KMS-11 (cell line): ENCODE measurements at regions not wholly inside any gene's neighbourhood (a gene's known extent, or its start where the extent isn't known, plus 50 kb on each side); places are given as distances from the start of the nearest gene placed in this dataset.

Source experiments
- H2AFZ ChIP-seq: fragments of 200-600 bp; sonication (generic); 2 replicates; pipeline ENCODE4 v1.6.1; 2016; ENCODE audit warnings: antibody characterized with exemption, mixed run types, low read depth
- H3K27ac ChIP-seq: fragments of 200-600 bp; sonication (generic); 2 replicates; pipeline ENCODE4 v1.6.1; 2016; ENCODE audit warnings: mild to moderate bottlenecking, mixed run types
- H3K27me3 ChIP-seq: fragments of 200-600 bp; sonication (generic); 2 replicates; pipeline ENCODE4 v1.6.1; 2017; ENCODE audit warnings: mild to moderate bottlenecking, low read depth, mixed run types, moderate library complexity; ENCODE audit not compliant: insufficient read depth
- H3K36me3 ChIP-seq: fragments of 200-600 bp; sonication (generic); 2 replicates; pipeline ENCODE4 v1.6.1; 2017; ENCODE audit warnings: mild to moderate bottlenecking, mixed run types; ENCODE audit not compliant: insufficient read depth
- H3K4me1 ChIP-seq: fragments of 200-600 bp; sonication (generic); 2 replicates; pipeline ENCODE4 v1.6.1; 2016; ENCODE audit warnings: mild to moderate bottlenecking, low read depth, mixed run types; ENCODE audit not compliant: poor library complexity, severe bottlenecking
- H3K4me2 ChIP-seq: fragments of 200-600 bp; sonication (generic); 2 replicates; pipeline ENCODE4 v1.7.0; 2016; ENCODE audit warnings: mild to moderate bottlenecking, mixed run types
- H3K4me3 ChIP-seq: fragments of 200-600 bp; sonication (generic); IDR thresholded peaks from 2 replicates; pipeline ENCODE4 v1.6.1; 2017; ENCODE audit warnings: low read depth, low read length, mixed read lengths; ENCODE audit not compliant: insufficient read depth
- H3K79me2 ChIP-seq: fragments of 200-600 bp; sonication (generic); 2 replicates; pipeline ENCODE4 v1.6.1; 2016; ENCODE audit warnings: low read depth, mixed run types; ENCODE audit not compliant: insufficient read depth
- H3K9ac ChIP-seq: fragments of 200-600 bp; sonication (generic); 2 replicates; pipeline ENCODE4 v1.6.1; 2016; ENCODE audit warnings: mild to moderate bottlenecking, mixed run types
- H4K20me1 ChIP-seq: fragments of 200-600 bp; sonication (generic); 2 replicates; pipeline ENCODE4 v1.6.1; 2016; ENCODE audit warnings: mild to moderate bottlenecking, mixed run types; ENCODE audit not compliant: insufficient read depth
- CTCF ChIP-seq: fragments of 200-600 bp; sonication (generic); conservative IDR thresholded peaks from 2 replicates; pipeline ENCODE4 v1.6.1; 2017; ENCODE audit warnings: low read depth, mild to moderate bottlenecking, antibody characterized with exemption, low read length, moderate library complexity, mixed read lengths

GRCh38 chr12:78398750-78399149 is 465.8 kb upstream of the SYT1 start:
- TF ChIP-seq CTCF: no peak

GRCh38 chr12:78402366-78403134 is 462.0 kb upstream of the SYT1 start:
- H2AFZ ChIP-seq: no peak overlapping the region
- H3K4me3 ChIP-seq: no peak overlapping the region
- no peaks in the 10 kb centered on the region for H3K36me3 ChIP-seq
- H3K9ac ChIP-seq: no peak overlapping the region
- peaks cover 9% of the 10 kb centered on the region for H3K4me1 ChIP-seq
- no peaks in the 10 kb centered on the region for H4K20me1 ChIP-seq
- no peaks in the 10 kb centered on the region for H3K27me3 ChIP-seq
- TF ChIP-seq CTCF: no peak
- no peaks in the 10 kb centered on the region for H3K79me2 ChIP-seq
- no peak overlapping the region for H3K27ac ChIP-seq
- H3K4me2 ChIP-seq: no peak overlapping the region

More at GRCh38 chr12:78398750-78399149, 465.8 kb upstream of the SYT1 start:
- Histone ChIP-seq H3K4me1 (no peaks in the 10 kb centered on the region), H3K79me2 (no peaks in the 10 kb centered on the region), H4K20me1 (no peaks in the 10 kb centered on the region), H3K4me3 (no peak overlapping the region), H3K4me2 (no peak overlapping the region), H3K27ac (no peak overlapping the region), H3K27me3 (no peaks in the 10 kb centered on the region), H2AFZ (no peak overlapping the region), H3K36me3 (no peaks in the 10 kb centered on the region), H3K9ac (no peak overlapping the region)

GRCh38 chr12:78403136-78403535 is 461.4 kb upstream of the SYT1 start:
- H3K36me3 ChIP-seq: no peaks in the 10 kb centered on the region
- H3K4me3 ChIP-seq: no peak overlapping the region
- no peak for TF ChIP-seq CTCF
- H3K9ac ChIP-seq: no peak overlapping the region
- no peak overlapping the region for H2AFZ ChIP-seq
- H4K20me1 ChIP-seq: no peaks in the 10 kb centered on the region
- peaks cover 9% of the 10 kb centered on the region for H3K4me1 ChIP-seq
- no peaks in the 10 kb centered on the region for H3K79me2 ChIP-seq
- no peak overlapping the region for H3K4me2 ChIP-seq
- no peak overlapping the region for H3K27ac ChIP-seq
- no peaks in the 10 kb centered on the region for H3K27me3 ChIP-seq

- no peak overlapping the region for H3K4me3 ChIP-seq
- no peaks in the 10 kb centered on the region for H3K27me3 ChIP-seq
- no peaks in the 10 kb centered on the region for H3K36me3 ChIP-seq
- H3K79me2 ChIP-seq: no peaks in the 10 kb centered on the region
- H2AFZ ChIP-seq: no peak overlapping the region
- H3K4me1 ChIP-seq: peaks cover 9% of the 10 kb centered on the region
- no peaks in the 10 kb centered on the region for H4K20me1 ChIP-seq
- no peak overlapping the region for H3K27ac ChIP-seq
- no peak overlapping the region for H3K9ac ChIP-seq
- no peak overlapping the region for H3K4me2 ChIP-seq
- no peak for TF ChIP-seq CTCF
These were observed 460.9 kb upstream of the SYT1 start for GRCh38 chr12:78403681-78404080.
